HG02642 (cell line): ENCODE measurements at regions not wholly inside any gene's neighbourhood (a gene's known extent, or its start where the extent isn't known, plus 50 kb on each side); places are given as distances from the start of the nearest gene placed in this dataset.

Experiments
- ATAC-seq: cut with Tn5 transposase; IDR thresholded peaks from one replicate; pipeline ENCODE4 v1.9.1; 2021; ENCODE audit warnings: mild to moderate bottlenecking; ENCODE audit not compliant: unreplicated experiment, poor library complexity

GRCh38 chr4:148834804-148835631 is 392.8 kb upstream of the NR3C2 start:
- no peak for ATAC-seq

GRCh38 chr4:148831945-148832344 is 389.7 kb upstream of the NR3C2 start:
- ATAC-seq: no peak

DNA sequence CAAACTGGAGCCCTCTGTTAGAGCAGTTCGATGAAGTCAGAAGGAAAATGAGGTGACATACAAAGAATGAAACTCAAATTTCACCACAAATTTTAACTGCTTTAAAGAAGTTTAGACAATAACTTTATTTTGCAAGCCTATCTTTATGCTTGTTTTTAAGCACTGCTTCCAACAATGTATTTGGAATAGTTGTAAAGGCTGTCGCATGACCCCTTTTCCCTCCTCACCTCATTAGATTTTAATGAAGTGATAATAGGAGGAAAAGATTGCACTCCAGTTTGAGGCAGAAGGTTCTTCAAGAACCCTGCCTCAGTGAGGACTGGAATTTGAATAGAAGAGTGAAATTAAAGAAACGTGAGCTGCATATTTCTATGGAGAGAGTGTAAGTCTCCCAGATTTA is 386.1 kb upstream of the NR3C2 start:
- ATAC-seq: no peak

GRCh38 chr4:148827781-148828180 is 385.6 kb upstream of the NR3C2 start:
- no peak for ATAC-seq

DNA sequence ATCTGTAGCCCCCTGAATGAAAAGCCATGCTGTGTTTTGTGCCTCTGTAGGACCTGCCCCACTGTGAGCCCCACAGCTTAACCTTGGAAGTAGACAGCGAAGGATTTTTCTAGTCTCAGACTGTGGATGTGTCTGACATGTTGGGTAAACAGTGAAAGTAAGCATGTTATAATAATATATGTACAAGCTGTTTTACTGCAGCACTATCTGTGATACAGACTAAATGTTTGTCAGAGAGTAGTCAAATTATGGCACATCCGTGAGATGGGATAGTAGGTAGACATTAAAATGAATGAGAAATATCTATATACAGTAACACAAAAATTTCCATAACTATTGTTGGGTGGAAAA is 381.2 kb upstream of the NR3C2 start:
- no peak for ATAC-seq

DNA sequence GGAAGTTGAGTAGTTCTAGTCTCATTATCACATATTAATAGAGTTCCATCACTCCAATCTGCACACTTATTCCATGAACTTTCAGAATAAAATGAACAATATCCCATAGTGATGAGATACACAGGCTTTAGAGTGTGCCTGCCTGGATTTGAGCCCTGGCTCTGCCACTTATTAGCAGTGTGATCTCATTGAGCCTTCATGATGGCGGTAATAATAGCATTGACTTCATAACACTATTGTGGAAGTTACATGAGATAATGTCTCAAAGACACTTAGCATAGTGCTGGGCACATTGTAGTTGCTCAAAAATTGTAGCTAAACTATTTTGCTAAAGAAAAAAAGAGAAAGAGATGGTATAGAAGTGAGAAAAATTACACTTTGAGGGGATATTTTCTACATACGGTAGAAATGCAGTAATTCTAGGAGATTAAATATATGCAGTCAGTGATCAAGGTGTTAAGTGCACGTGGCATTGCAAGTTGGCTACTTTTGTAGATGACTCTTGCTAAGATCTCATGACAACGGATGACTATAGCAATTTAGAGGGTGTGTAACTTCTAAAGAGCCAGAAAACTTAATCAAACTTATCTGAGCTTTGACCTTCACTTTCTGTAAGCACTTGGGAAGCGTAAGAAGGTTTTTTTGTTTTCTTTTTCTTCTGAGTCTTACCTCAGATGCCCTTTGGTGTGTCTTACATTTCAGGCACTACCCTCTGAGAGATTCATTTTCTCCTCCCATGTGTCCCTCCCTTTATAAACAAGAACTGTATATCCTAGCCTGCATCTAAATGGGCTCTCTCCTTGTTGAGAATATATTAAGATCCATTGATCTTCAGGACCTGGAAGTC is 380.6 kb upstream of the NR3C2 start:
- no peak for ATAC-seq

DNA sequence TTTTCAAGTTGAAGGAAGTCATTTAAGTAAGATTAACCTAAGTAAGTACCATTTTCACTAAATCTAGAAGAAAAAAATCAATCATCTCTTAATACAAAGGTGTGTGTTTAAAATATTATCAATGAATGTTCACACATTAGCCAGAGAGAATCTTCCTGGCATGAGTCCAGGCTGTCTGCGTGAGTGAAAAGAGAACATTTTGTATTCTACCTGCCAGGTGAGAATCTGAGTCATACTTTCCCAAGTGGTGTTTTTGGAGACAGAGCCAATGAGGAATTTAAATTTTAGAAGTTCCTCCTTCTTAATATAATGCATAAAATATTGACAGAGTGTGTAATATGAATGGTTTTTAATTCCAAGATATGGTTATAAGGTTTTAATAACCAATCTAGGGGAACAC is 371.8 kb upstream of the NR3C2 start:
- no peak for ATAC-seq

- no peak for ATAC-seq
Measured at GRCh38 chr4:148813289-148813688, 371.1 kb upstream of the NR3C2 start.

GRCh38 chr4:148812101-148812500 is 369.9 kb upstream of the NR3C2 start:
- ATAC-seq: no peak

DNA sequence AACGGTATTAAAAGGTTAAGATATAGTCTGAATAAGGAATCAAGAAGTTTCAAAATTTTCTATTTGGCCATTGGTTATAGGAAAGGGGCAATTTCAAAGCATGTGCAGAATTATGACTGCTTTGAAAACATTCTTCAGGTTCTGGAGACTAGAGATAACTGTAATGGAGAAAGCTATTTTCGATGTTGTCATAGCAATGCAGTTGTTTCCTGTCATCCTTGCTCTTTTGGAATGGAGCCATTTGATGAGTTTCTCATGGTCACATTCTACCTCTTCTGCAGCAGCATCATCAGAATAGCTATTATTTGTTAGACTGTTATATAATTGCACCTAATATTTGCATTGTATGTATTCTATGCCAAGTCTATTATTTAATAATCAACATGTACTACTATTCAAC is 368.2 kb upstream of the NR3C2 start:
- ATAC-seq: no peak

- ATAC-seq: no peak
Measured at GRCh38 chr4:148808416-148808815, 366.2 kb upstream of the NR3C2 start.

DNA sequence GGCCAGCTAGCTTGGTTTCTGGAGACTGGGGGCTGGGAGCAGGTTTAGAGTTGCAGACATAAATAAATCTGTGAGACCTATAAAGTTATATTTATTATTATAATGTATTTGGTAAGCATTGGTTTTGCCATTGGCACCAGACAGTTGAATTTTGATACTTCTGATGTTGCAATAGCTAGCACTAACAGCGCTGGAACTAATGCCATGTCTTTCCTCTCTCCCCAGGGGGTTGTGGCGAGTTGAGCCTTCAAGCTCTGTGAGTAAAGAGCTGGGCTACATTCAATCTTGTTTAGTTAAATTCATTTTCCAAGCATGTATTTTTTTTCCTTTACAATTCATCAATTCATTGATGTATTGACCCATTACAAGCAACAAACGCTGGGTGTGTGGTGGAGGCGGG is 358.7 kb upstream of the NR3C2 start:
- no peak for ATAC-seq

GRCh38 chr4:148800336-148800885 is 358.2 kb upstream of the NR3C2 start:
- no peak for ATAC-seq

DNA sequence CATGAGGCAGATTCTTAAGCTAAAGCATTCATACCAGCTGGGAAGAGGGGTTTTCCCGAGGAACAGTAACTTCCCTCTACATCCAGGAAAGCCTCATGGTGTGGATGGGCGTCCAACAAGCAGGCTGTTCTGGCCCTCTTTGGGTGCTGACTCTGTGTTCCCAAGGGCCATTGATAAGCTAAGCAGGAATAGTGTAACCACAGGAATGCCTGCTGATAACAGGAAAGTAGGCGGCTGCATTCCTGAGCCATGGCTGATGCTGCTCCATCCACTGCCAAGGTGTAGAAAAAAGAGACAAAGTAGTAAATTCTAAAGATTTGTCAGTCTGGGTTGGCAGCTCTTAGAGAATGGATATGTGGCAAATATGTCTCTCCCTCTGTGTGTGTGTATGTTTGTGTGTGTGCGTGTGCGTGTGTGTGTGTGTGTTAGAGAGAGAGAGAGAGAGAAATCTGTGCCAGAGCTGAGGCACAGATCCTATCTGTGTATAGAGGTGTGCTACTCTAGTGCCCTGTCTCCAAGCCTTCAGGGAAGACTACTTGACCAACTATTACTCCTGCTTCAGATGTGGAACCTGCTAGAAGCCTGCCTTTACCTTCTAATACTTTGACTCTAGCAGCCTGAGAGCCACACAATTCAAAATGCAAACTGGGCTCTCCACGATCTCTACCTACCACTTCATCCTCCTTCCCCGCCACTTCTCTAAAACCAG is 353.1 kb upstream of the NR3C2 start:
- no peak for ATAC-seq

DNA sequence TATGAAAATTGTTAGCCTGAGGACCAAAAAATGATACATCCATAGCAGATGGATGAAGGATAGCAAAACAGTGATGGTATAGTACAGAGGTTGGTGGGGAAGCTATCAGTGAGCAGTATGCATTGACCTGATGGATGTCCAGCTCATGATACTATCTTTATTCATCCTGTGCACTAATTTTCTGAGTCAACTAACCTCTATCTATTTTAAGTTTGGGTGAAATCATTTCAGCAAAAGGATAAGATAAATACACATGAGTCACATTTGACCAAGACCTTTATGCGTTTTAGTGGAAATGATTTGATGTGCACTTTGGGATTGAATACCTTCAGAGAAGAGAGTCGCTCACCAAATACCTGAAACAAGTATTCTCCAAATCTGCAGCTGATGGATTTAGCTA is 351.0 kb upstream of the NR3C2 start:
- no peak for ATAC-seq

DNA sequence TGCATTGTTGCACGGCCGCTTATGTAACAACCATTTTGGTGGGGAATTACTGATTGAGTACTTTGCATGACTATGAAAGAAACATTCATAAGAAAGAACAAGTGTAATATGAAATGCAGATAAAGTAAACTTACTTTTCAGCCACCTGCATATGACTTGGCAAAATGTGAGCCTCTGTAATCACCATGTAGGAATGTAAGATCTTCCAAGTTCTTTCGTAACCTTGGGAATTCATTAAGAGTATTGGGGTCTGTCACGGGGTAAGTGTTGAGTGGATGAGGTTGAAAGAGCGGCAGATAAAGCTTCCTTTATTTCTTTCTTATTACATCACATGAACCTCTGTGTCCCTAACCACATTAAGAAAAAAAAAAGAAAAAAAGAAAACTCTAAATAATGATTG is 348.5 kb upstream of the NR3C2 start:
- ATAC-seq: no peak

DNA sequence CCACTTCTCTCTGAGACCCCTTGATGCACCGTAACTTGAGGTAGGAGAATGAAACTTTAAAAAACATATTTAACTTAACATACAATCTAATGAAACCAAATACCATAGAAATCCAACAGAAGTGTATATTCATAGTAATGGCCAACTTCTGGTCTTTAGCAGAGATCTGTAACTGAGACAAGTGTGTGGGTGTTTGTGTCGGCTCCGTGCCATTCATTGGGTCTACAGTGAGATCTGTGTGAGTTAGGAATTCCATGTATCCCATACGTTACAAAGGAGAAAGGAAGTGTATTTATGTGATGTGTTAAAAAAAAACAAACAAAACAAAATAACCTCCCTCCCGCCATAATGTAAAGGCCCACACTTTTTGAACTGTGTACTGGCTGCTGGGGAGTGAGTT is 348.0 kb upstream of the NR3C2 start:
- no peak for ATAC-seq

GRCh38 chr4:148787831-148788477 is 345.7 kb upstream of the NR3C2 start:
- no peak for ATAC-seq

DNA sequence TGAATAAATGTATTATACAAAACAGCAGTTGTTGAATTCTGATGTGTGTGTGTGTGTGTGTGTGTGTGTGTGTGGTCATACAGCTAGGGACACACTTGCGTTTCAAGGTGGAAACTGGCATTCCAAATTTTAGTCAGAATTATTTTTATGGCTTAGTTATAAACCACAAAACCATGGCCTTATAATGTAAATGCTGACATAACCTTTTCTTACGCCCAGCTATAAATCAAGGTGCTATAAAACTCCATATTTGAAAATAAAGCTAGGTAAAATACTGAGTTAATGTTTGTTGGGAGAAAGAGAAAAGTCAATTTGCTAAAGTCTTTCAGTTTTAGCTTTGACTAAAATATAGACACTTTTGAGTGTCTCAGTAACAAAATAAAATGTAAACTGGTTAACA is 345.1 kb upstream of the NR3C2 start:
- ATAC-seq: no peak

GRCh38 chr4:148786699-148787098 is 344.5 kb upstream of the NR3C2 start:
- no peak for ATAC-seq
